ENCODE measurements at regions not wholly inside any gene's neighbourhood (a gene's known extent, or its start where the extent isn't known, plus 50 kb on each side); places are given as distances from the start of the nearest gene placed in this dataset.
A peak's percentile ranks its signal among the peaks of the same experiment; 100 is the strongest.

DNA sequence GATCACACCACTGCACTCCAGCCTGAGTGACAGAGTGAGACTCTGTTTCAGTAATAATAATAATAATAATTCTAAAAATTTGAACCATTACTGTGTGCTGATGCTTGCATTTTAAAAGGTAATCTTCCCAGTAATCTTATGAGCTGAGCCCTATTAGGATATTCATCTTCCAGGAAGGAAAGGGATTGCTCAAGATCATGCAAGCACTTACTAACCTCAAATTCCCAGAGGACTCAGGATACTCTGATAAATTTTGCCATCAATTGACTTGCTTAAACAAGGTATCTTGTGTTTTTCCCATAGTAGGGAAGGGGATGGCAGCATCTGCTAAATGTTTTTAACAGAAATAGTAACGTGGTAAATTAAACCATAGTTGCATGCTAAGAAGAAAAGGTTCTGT, 176.4 kb upstream of the MRPS30 start:
- no peak overlapping the region for H3K4ac ChIP-seq (ENCODE audit: low read depth in 1 of 2, low read length in 2 of 2)
- no peak overlapping the region for H2BK120ac ChIP-seq (ENCODE audit: low read depth, low read length)
- no peak overlapping the region for H4K8ac ChIP-seq (ENCODE audit: low read length)
- no peak for DNase-seq
- no peak overlapping the region for H2BK12ac ChIP-seq (ENCODE audit: low read length in 2 of 2)
- no peak overlapping the region for H2AFZ ChIP-seq (ENCODE audit: low read depth, low read length)
- H2BK15ac ChIP-seq (ENCODE audit: low read depth, poor library complexity, severe bottlenecking), result no peak overlapping the region
- H2AK5ac ChIP-seq (ENCODE audit: low read length, severe bottlenecking), result no peak overlapping the region
- no peak overlapping the region for H3K4me3 ChIP-seq (ENCODE audit: insufficient read depth in 1 of 2, low read depth in 1 of 2, low read length in 2 of 2)
- H3K23ac ChIP-seq (ENCODE audit: low read length in 2 of 2), result no peak overlapping the region
- WGBS, result no CpG with 5 or more reads among the region's 1 CpG
- no peaks in the 10 kb centered on the region for H3K79me1 ChIP-seq (replicated peaks; ENCODE audit: low read length, poor library complexity, severe bottlenecking)
- H3K18ac ChIP-seq (ENCODE audit: low read depth in 1 of 2, low read length in 2 of 2), result no peak overlapping the region
- H3K9ac ChIP-seq (ENCODE audit: low read length), result no peak overlapping the region
- no peak overlapping the region for H2BK5ac ChIP-seq (ENCODE audit: low read depth, low read length, poor library complexity, severe bottlenecking)
- no peak overlapping the region for H3K27ac ChIP-seq (ENCODE audit: low read length, poor library complexity, severe bottlenecking)
- H4K91ac ChIP-seq (ENCODE audit: low read length), result no peak overlapping the region
- no peak overlapping the region for H3K4me2 ChIP-seq (ENCODE audit: low read length, poor library complexity, severe bottlenecking)
- no peaks in the 10 kb centered on the region for H3K4me1 ChIP-seq (ENCODE audit: control insufficient read depth, insufficient read depth, low read depth, low read length)
- H3K27me3 ChIP-seq (ENCODE audit: control insufficient read depth in 1 of 2, insufficient read depth in 1 of 2, low read length in 2 of 2), result no peaks in the 10 kb centered on the region
- H3K9me3 ChIP-seq (ENCODE audit: control insufficient read depth, low read length), result no peaks in the 10 kb centered on the region
- H3K14ac ChIP-seq (ENCODE audit: low read length in 2 of 2), result no peak overlapping the region
- no peaks in the 10 kb centered on the region for H3K36me3 ChIP-seq (ENCODE audit: control insufficient read depth in 1 of 2, insufficient read depth in 2 of 2, low read depth in 1 of 2, low read length in 2 of 2)

GRCh38 chr5:44626846-44627245, 181.9 kb upstream of the MRPS30 start:
- Histone ChIP-seq H2BK15ac (ENCODE audit: low read depth, poor library complexity, severe bottlenecking) (no peak overlapping the region), H3K79me1 (replicated peaks; ENCODE audit: low read length, poor library complexity, severe bottlenecking) (no peaks in the 10 kb centered on the region), H3K4me3 (ENCODE audit: insufficient read depth in 1 of 2, low read depth in 1 of 2, low read length in 2 of 2) (no peak overlapping the region), H3K14ac (ENCODE audit: low read length in 2 of 2) (no peak overlapping the region), H4K8ac (ENCODE audit: low read length) (no peak overlapping the region), H2AK5ac (ENCODE audit: low read length, severe bottlenecking) (no peak overlapping the region), H2BK12ac (ENCODE audit: low read length in 2 of 2) (no peak overlapping the region), H4K91ac (ENCODE audit: low read length) (no peak overlapping the region), H3K4me1 (ENCODE audit: control insufficient read depth, insufficient read depth, low read depth, low read length) (no peaks in the 10 kb centered on the region), H3K9me3 (ENCODE audit: control insufficient read depth, low read length) (no peaks in the 10 kb centered on the region), H3K9ac (ENCODE audit: low read length) (no peak overlapping the region), H2BK5ac (ENCODE audit: low read depth, low read length, poor library complexity, severe bottlenecking) (no peak overlapping the region), H3K27me3 (ENCODE audit: control insufficient read depth in 1 of 2, insufficient read depth in 1 of 2, low read length in 2 of 2) (no peaks in the 10 kb centered on the region), H3K4ac (ENCODE audit: low read depth in 1 of 2, low read length in 2 of 2) (no peak overlapping the region), H3K36me3 (ENCODE audit: control insufficient read depth in 1 of 2, insufficient read depth in 2 of 2, low read depth in 1 of 2, low read length in 2 of 2) (no peaks in the 10 kb centered on the region), H3K18ac (ENCODE audit: low read depth in 1 of 2, low read length in 2 of 2) (no peak overlapping the region), H2AFZ (ENCODE audit: low read depth, low read length) (no peak overlapping the region), H3K23ac (ENCODE audit: low read length in 2 of 2) (no peak overlapping the region), H2BK120ac (ENCODE audit: low read depth, low read length) (no peak overlapping the region), H3K27ac (ENCODE audit: low read length, poor library complexity, severe bottlenecking) (no peak overlapping the region), H3K4me2 (ENCODE audit: low read length, poor library complexity, severe bottlenecking) (no peak overlapping the region)
- no peak for DNase-seq

GRCh38 chr5:44622331-44622730, 186.4 kb upstream of the MRPS30 start:
- Histone ChIP-seq H3K14ac (ENCODE audit: low read length in 2 of 2) (no peak overlapping the region), H2BK5ac (ENCODE audit: low read depth, low read length, poor library complexity, severe bottlenecking) (no peak overlapping the region), H3K23ac (ENCODE audit: low read length in 2 of 2) (no peak overlapping the region), H3K18ac (ENCODE audit: low read depth in 1 of 2, low read length in 2 of 2) (no peak overlapping the region), H3K27ac (ENCODE audit: low read length, poor library complexity, severe bottlenecking) (no peak overlapping the region), H4K8ac (ENCODE audit: low read length) (no peak overlapping the region), H4K91ac (ENCODE audit: low read length) (no peak overlapping the region), H3K9ac (ENCODE audit: low read length) (no peak overlapping the region), H2BK12ac (ENCODE audit: low read length in 2 of 2) (no peak overlapping the region), H2AFZ (ENCODE audit: low read depth, low read length) (no peak overlapping the region), H3K4me2 (ENCODE audit: low read length, poor library complexity, severe bottlenecking) (no peak overlapping the region), H3K36me3 (ENCODE audit: control insufficient read depth in 1 of 2, insufficient read depth in 2 of 2, low read depth in 1 of 2, low read length in 2 of 2) (no peaks in the 10 kb centered on the region), H3K27me3 (ENCODE audit: control insufficient read depth in 1 of 2, insufficient read depth in 1 of 2, low read length in 2 of 2) (no peaks in the 10 kb centered on the region), H3K79me1 (replicated peaks; ENCODE audit: low read length, poor library complexity, severe bottlenecking) (no peaks in the 10 kb centered on the region), H3K4ac (ENCODE audit: low read depth in 1 of 2, low read length in 2 of 2) (no peak overlapping the region), H2BK120ac (ENCODE audit: low read depth, low read length) (no peak overlapping the region), H3K9me3 (ENCODE audit: control insufficient read depth, low read length) (no peaks in the 10 kb centered on the region), H2AK5ac (ENCODE audit: low read length, severe bottlenecking) (no peak overlapping the region), H3K4me3 (ENCODE audit: insufficient read depth in 1 of 2, low read depth in 1 of 2, low read length in 2 of 2) (no peak overlapping the region), H3K4me1 (ENCODE audit: control insufficient read depth, insufficient read depth, low read depth, low read length) (no peaks in the 10 kb centered on the region), H2BK15ac (ENCODE audit: low read depth, poor library complexity, severe bottlenecking) (no peak overlapping the region)
- WGBS, result 84% methylated on average over 2 of the region's 4 CpGs
- DNase-seq, result no peak

DNA sequence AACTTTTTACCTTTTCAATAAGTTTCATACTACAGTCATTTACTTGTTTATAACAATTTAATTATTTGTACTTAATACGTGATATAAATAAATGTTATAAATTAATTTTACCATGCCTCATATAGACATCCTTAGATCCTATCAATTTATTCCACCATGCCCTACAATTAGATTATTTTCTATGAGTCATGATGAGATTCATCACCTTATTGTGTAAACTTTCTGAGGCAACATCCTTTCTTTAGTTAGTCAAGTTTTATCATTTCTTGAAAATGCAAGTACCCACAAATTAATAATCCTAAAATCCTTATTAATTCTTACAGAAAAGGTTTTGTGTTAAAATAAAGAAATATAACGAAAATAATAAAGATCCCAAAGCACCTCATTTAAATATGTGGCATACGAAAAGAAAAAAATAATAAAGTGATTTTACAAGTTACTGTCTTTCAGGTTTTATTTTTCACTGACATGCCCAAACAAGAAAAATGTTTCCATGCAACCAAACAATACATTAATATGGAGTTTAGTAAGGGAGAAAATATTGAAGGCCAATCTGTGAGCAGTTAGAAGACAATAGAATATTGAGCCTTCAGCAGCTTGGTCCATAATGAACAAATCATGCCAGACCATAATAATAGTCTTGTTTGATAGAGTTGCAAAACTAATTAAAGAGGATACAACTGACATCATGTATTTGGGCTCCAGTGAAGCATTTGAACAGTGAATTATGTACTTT, 188.7 kb upstream of the MRPS30 start:
- Histone ChIP-seq H2AFZ (ENCODE audit: low read depth, low read length) (no peak overlapping the region), H3K4me1 (ENCODE audit: control insufficient read depth, insufficient read depth, low read depth, low read length) (no peaks in the 10 kb centered on the region), H3K4me2 (ENCODE audit: low read length, poor library complexity, severe bottlenecking) (no peak overlapping the region), H2BK15ac (ENCODE audit: low read depth, poor library complexity, severe bottlenecking) (no peak overlapping the region), H4K91ac (ENCODE audit: low read length) (no peak overlapping the region), H3K18ac (ENCODE audit: low read depth in 1 of 2, low read length in 2 of 2) (no peak overlapping the region), H3K9me3 (ENCODE audit: control insufficient read depth, low read length) (no peaks in the 10 kb centered on the region), H3K79me1 (replicated peaks; ENCODE audit: low read length, poor library complexity, severe bottlenecking) (no peaks in the 10 kb centered on the region), H2AK5ac (ENCODE audit: low read length, severe bottlenecking) (no peak overlapping the region), H2BK120ac (ENCODE audit: low read depth, low read length) (no peak overlapping the region), H3K4ac (ENCODE audit: low read depth in 1 of 2, low read length in 2 of 2) (no peak overlapping the region), H3K36me3 (ENCODE audit: control insufficient read depth in 1 of 2, insufficient read depth in 2 of 2, low read depth in 1 of 2, low read length in 2 of 2) (no peaks in the 10 kb centered on the region), H3K14ac (ENCODE audit: low read length in 2 of 2) (no peak overlapping the region), H3K4me3 (ENCODE audit: insufficient read depth in 1 of 2, low read depth in 1 of 2, low read length in 2 of 2) (no peak overlapping the region), H3K27me3 (ENCODE audit: control insufficient read depth in 1 of 2, insufficient read depth in 1 of 2, low read length in 2 of 2) (no peaks in the 10 kb centered on the region), H3K23ac (ENCODE audit: low read length in 2 of 2) (no peak overlapping the region), H4K8ac (ENCODE audit: low read length) (no peak overlapping the region), H2BK5ac (ENCODE audit: low read depth, low read length, poor library complexity, severe bottlenecking) (no peak overlapping the region), H3K27ac (ENCODE audit: low read length, poor library complexity, severe bottlenecking) (no peak overlapping the region), H2BK12ac (ENCODE audit: low read length in 2 of 2) (no peak overlapping the region), H3K9ac (ENCODE audit: low read length) (peak overlapping the region; percentile 61)
- no peak for DNase-seq
- no CpG with 5 or more reads among the region's 3 CpGs for WGBS

Measured in mesenchymal stem cell (in vitro differentiated cells and primary cell).